SK-N-SH (cell line): ENCODE measurements at regions not wholly inside any gene's neighbourhood (a gene's known extent, or its start where the extent isn't known, plus 50 kb on each side); places are given as distances from the start of the nearest gene placed in this dataset.

Source experiments
- EZH2phosphoT487 ChIP-seq: fragments of 200-600 bp; sonication (generic); IDR thresholded peaks from 2 replicates; pipeline ENCODE4 v1.6.1; 2017; ENCODE audit warnings: low read depth, mixed run types, mild to moderate bottlenecking, antibody characterized with exemption, moderate library complexity, borderline replicate concordance
- FOXJ3 ChIP-seq: sonication (generic); formaldehyde crosslinking; IDR thresholded peaks from 2 replicates; pipeline ENCODE4 v1.5.1; 2020; ENCODE audit warnings: mild to moderate bottlenecking, missing genetic modification reagents
- FOXM1 ChIP-seq: IDR thresholded peaks from 2 replicates; pipeline ENCODE4 v1.4.0; 2012; ENCODE audit warnings: low read depth, mild to moderate bottlenecking
- GATA2 ChIP-seq: sonication (generic); formaldehyde crosslinking; IDR thresholded peaks from 2 replicates; pipeline ENCODE4 v1.5.0; 2020; ENCODE audit warnings: mild to moderate bottlenecking, missing genetic modification reagents
- JUND ChIP-seq: IDR thresholded peaks from 2 replicates; pipeline ENCODE4 v1.4.0; 2012
- NRF1 ChIP-seq: IDR thresholded peaks from 2 replicates; pipeline ENCODE4 v1.6.1; 2012; ENCODE audit warnings: low read depth, mild to moderate bottlenecking, low read length
- POLR2AphosphoS5 ChIP-seq: IDR thresholded peaks from 2 replicates; pipeline ENCODE4 v1.6.1; 2012; ENCODE audit warnings: low read depth, low read length
- TF ChIP-seq, protein P1 (sequence below): IDR thresholded peaks from 2 replicates; pipeline ENCODE4 v1.4.0; 2012; ENCODE audit warnings: low read depth, borderline replicate concordance
- TF ChIP-seq, protein P2 (sequence below): IDR thresholded peaks from 2 replicates; pipeline ENCODE4 v1.4.0; 2012; ENCODE audit warnings: low read depth, borderline replicate concordance
- TF ChIP-seq, protein P3 (sequence below): fragments of 200-600 bp; sonication (generic); IDR thresholded peaks from 2 replicates; pipeline ENCODE4 v1.6.1; 2017; ENCODE audit warnings: antibody characterized with exemption, mild to moderate bottlenecking, moderate library complexity
- TF ChIP-seq, protein P4 (sequence below): IDR thresholded peaks from 2 replicates; pipeline ENCODE4 v1.4.0; 2012; ENCODE audit warnings: low read depth

DNA sequence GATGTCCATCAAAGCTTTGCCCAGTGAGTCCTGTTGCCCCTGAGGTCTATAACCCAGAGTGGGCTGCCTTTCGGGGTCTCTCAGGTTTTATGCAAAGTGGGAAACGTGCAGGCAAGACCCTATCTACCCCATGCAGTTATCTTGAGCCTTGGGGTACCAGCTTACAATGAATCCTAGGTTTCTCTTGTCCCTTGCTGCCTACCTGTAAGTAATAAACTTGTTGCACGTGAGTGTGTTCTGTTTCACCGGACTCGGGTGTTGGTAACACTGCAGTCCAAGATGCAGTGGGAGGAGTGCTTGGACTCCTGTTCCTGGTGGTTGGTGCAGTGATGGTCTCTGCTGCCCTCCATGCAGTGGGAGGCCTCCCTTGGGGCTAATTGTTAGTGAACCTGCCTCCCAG is 85.6 kb upstream of the ALDH1B1 start:
- TF ChIP-seq, protein P1, sequence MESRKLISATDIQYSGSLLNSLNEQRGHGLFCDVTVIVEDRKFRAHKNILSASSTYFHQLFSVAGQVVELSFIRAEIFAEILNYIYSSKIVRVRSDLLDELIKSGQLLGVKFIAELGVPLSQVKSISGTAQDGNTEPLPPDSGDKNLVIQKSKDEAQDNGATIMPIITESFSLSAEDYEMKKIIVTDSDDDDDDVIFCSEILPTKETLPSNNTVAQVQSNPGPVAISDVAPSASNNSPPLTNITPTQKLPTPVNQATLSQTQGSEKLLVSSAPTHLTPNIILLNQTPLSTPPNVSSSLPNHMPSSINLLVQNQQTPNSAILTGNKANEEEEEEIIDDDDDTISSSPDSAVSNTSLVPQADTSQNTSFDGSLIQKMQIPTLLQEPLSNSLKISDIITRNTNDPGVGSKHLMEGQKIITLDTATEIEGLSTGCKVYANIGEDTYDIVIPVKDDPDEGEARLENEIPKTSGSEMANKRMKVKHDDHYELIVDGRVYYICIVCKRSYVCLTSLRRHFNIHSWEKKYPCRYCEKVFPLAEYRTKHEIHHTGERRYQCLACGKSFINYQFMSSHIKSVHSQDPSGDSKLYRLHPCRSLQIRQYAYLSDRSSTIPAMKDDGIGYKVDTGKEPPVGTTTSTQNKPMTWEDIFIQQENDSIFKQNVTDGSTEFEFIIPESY: no peak
- TF ChIP-seq NRF1: no peak
- TF ChIP-seq, protein P2, sequence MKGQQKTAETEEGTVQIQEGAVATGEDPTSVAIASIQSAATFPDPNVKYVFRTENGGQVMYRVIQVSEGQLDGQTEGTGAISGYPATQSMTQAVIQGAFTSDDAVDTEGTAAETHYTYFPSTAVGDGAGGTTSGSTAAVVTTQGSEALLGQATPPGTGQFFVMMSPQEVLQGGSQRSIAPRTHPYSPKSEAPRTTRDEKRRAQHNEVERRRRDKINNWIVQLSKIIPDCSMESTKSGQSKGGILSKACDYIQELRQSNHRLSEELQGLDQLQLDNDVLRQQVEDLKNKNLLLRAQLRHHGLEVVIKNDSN: no peak
- TF ChIP-seq, protein P3, sequence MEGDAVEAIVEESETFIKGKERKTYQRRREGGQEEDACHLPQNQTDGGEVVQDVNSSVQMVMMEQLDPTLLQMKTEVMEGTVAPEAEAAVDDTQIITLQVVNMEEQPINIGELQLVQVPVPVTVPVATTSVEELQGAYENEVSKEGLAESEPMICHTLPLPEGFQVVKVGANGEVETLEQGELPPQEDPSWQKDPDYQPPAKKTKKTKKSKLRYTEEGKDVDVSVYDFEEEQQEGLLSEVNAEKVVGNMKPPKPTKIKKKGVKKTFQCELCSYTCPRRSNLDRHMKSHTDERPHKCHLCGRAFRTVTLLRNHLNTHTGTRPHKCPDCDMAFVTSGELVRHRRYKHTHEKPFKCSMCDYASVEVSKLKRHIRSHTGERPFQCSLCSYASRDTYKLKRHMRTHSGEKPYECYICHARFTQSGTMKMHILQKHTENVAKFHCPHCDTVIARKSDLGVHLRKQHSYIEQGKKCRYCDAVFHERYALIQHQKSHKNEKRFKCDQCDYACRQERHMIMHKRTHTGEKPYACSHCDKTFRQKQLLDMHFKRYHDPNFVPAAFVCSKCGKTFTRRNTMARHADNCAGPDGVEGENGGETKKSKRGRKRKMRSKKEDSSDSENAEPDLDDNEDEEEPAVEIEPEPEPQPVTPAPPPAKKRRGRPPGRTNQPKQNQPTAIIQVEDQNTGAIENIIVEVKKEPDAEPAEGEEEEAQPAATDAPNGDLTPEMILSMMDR: no peak
- no peak for TF ChIP-seq JUND
- TF ChIP-seq, protein P4, sequence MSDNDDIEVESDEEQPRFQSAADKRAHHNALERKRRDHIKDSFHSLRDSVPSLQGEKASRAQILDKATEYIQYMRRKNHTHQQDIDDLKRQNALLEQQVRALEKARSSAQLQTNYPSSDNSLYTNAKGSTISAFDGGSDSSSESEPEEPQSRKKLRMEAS: no peak
- no peak for TF ChIP-seq POLR2AphosphoS5
- TF ChIP-seq GATA2 (CRISPR knock-in tag): no peak
- TF ChIP-seq EZH2phosphoT487: no peak
- no peak for TF ChIP-seq FOXM1
- TF ChIP-seq FOXJ3 (CRISPR knock-in tag): no peak
